ENCODE measurements at regions not wholly inside any gene's neighbourhood (a gene's known extent, or its start where the extent isn't known, plus 50 kb on each side); places are given as distances from the start of the nearest gene placed in this dataset.

GRCh38 chr22:48459859-48460823 lies 1367.5 kb downstream of the BRD1 start:
- Histone ChIP-seq H3K27me3 (ENCODE audit: insufficient read depth, low read length) (no peaks in the 10 kb centered on the region), H3K9ac (ENCODE audit: low read length) (no peak overlapping the region), H4K20me1 (ENCODE audit: insufficient read depth) (no peaks in the 10 kb centered on the region), H3K36me3 (ENCODE audit: control insufficient read depth in 1 of 2, insufficient read depth in 2 of 2, low read length in 2 of 2) (no peaks in the 10 kb centered on the region), H2AFZ (ENCODE audit: low read depth, low read length, poor library complexity, severe bottlenecking) (no peak overlapping the region), H3K4me3 (replicated peaks in 1 of 2; ENCODE audit: low read depth in 1 of 2, low read length in 2 of 2) (no peak overlapping the region), H3K4me1 (ENCODE audit: control insufficient read depth in 1 of 2, insufficient read depth in 2 of 2, low read length in 2 of 2) (no peaks in the 10 kb centered on the region), H3K79me2 (ENCODE audit: insufficient read depth, low read length) (no peaks in the 10 kb centered on the region), H3K9me3 (ENCODE audit: control insufficient read depth in 1 of 2, insufficient read depth in 1 of 2, low read depth in 1 of 2, low read length in 2 of 2) (no peaks in the 10 kb centered on the region), H3K4me2 (ENCODE audit: low read length) (no peak overlapping the region), H3K27ac (ENCODE audit: low read depth, low read length) (no peak overlapping the region), H3K9me2 (ENCODE audit: insufficient read depth) (no peaks in the 10 kb centered on the region)
- no TSS peak for BruUV-seq (replicated peaks)
- POLR2A ChIA-PET = no interaction called here
- RAD21 ChIA-PET (ENCODE audit: low non-redundant PET in 1 of 2, low total read pairs in 2 of 2, uncharacterized antibody in 2 of 2, unreplicated experiment in 2 of 2) = no interaction called here
- TF ChIP-seq ZNF274 (IDR thresholded peaks at IDR 0.05; ENCODE audit: low read depth, low read length) (no peak), JUND (IDR thresholded peaks at IDR 0.05) (no peak), EZH2phosphoT487 (IDR thresholded peaks at IDR 0.05; ENCODE audit: borderline replicate concordance) (no peak), POLR2AphosphoS5 (IDR thresholded peaks at IDR 0.05; ENCODE audit: low read depth, low read length) (no peak), CBX3 (IDR thresholded peaks at IDR 0.05; ENCODE audit: low read depth) (no peak)
- TF ChIP-seq, protein P1, sequence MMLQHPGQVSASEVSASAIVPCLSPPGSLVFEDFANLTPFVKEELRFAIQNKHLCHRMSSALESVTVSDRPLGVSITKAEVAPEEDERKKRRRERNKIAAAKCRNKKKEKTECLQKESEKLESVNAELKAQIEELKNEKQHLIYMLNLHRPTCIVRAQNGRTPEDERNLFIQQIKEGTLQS (IDR thresholded peaks at IDR 0.05) = no peak
- no peak for ATAC-seq
- intact Hi-C loops (cut with micrococcal nuclease) = no loop called here
- no peak for DNase-seq (ENCODE audit: low read depth, low spot score)
- CTCF ChIA-PET = no interaction called here

DNA sequence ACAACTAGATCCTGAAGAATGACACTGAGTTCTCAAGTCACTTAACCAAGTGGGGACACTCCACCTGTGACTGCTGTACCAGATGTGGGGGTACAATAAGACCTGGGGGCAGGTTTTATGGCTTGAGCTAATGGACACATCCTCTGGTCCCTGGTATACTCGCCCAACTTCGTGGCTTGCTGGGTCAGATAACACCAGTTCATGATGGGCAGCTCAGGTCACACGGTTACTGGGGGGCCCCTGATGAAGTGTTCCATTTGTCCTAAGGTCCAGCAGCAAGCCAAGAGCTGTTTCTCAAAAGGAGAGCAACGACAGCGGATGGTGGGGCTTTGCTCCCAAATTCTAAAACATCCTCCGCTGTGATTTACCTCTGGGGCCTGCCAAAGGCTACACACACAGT lies 1368.4 kb downstream of the BRD1 start:
- no peaks in the 10 kb centered on the region for H3K27me3 ChIP-seq (ENCODE audit: insufficient read depth, low read length)
- no TSS peak for BruUV-seq (replicated peaks)
- H2AFZ ChIP-seq (ENCODE audit: low read depth, low read length, poor library complexity, severe bottlenecking) = no peak overlapping the region
- H3K4me3 ChIP-seq (replicated peaks in 1 of 2; ENCODE audit: low read depth in 1 of 2, low read length in 2 of 2) = no peak overlapping the region
- ChIA-PET CTCF (no interaction called here), POLR2A (no interaction called here), RAD21 (ENCODE audit: low non-redundant PET in 1 of 2, low total read pairs in 2 of 2, uncharacterized antibody in 2 of 2, unreplicated experiment in 2 of 2) (no interaction called here)
- no peaks in the 10 kb centered on the region for H4K20me1 ChIP-seq (ENCODE audit: insufficient read depth)
- H3K9me2 ChIP-seq (ENCODE audit: insufficient read depth) = no peaks in the 10 kb centered on the region
- TF ChIP-seq POLR2AphosphoS5 (IDR thresholded peaks at IDR 0.05; ENCODE audit: low read depth, low read length) (no peak), ZBTB33 (IDR thresholded peaks at IDR 0.05; ENCODE audit: extremely low read depth, insufficient replicate concordance, low read length) (no peak), ZFX (IDR thresholded peaks at IDR 0.05) (no peak), CBX3 (IDR thresholded peaks at IDR 0.05; ENCODE audit: low read depth) (no peak), ELF1 (IDR thresholded peaks at IDR 0.05; ENCODE audit: borderline replicate concordance, low read depth) (no peak), ZNF274 (IDR thresholded peaks at IDR 0.05; ENCODE audit: low read depth, low read length) (no peak), EZH2 (IDR thresholded peaks at IDR 0.05) (no peak)
- TF ChIP-seq, protein P1 (IDR thresholded peaks at IDR 0.05) = no peak
- no peaks in the 10 kb centered on the region for H3K9me3 ChIP-seq (ENCODE audit: control insufficient read depth in 1 of 2, insufficient read depth in 1 of 2, low read depth in 1 of 2, low read length in 2 of 2)
- H3K36me3 ChIP-seq (ENCODE audit: control insufficient read depth in 1 of 2, insufficient read depth in 2 of 2, low read length in 2 of 2) = no peaks in the 10 kb centered on the region
- DNase-seq (ENCODE audit: low read depth, low spot score) (no peak), ATAC-seq (no peak)
- intact Hi-C loops (cut with micrococcal nuclease) = no loop called here
- no peak overlapping the region for H3K4me2 ChIP-seq (ENCODE audit: low read length)
- no peak overlapping the region for H3K27ac ChIP-seq (ENCODE audit: low read depth, low read length)
- H3K4me1 ChIP-seq (ENCODE audit: control insufficient read depth in 1 of 2, insufficient read depth in 2 of 2, low read length in 2 of 2) = no peaks in the 10 kb centered on the region
- no peak overlapping the region for H3K9ac ChIP-seq (ENCODE audit: low read length)
- no peaks in the 10 kb centered on the region for H3K79me2 ChIP-seq (ENCODE audit: insufficient read depth, low read length)
